ENCODE measurements at regions not wholly inside any gene's neighbourhood (a gene's known extent, or its start where the extent isn't known, plus 50 kb on each side); places are given as distances from the start of the nearest gene placed in this dataset.

- Histone ChIP-seq H3K36me3 (ENCODE audit: control insufficient read depth in 2 of 2, insufficient read depth in 2 of 2, low read length in 2 of 2) (no peaks in the 10 kb centered on the region), H3K4me3 (ENCODE audit: low read length in 2 of 2) (no peak overlapping the region), H3K9me3 (ENCODE audit: control insufficient read depth in 2 of 2, low read length in 2 of 2) (no peaks in the 10 kb centered on the region), H3K9ac (ENCODE audit: low read depth in 1 of 2, low read length in 2 of 2) (no peak overlapping the region), H3K4me1 (ENCODE audit: control insufficient read depth in 2 of 2, insufficient read depth in 2 of 2, low read length in 2 of 2) (no peaks in the 10 kb centered on the region), H3K27me3 (ENCODE audit: control insufficient read depth in 2 of 2, insufficient read depth in 2 of 2, low read length in 2 of 2) (no peaks in the 10 kb centered on the region), H3K27ac (ENCODE audit: low read depth in 2 of 2, low read length in 2 of 2) (peak overlapping the region in 1 of 2 donors; percentile 73)
These were observed 68.4 kb upstream of the CCN2 start for GRCh38 chr6:132019586-132019985.

GRCh38 chr6:132017942-132018341 lies 66.8 kb upstream of the CCN2 start:
- Histone ChIP-seq H3K36me3 (ENCODE audit: control insufficient read depth in 2 of 2, insufficient read depth in 2 of 2, low read length in 2 of 2) (no peaks in the 10 kb centered on the region), H3K27ac (ENCODE audit: low read depth in 2 of 2, low read length in 2 of 2) (no peak overlapping the region), H3K9ac (ENCODE audit: low read depth in 1 of 2, low read length in 2 of 2) (no peak overlapping the region), H3K9me3 (ENCODE audit: control insufficient read depth in 2 of 2, low read length in 2 of 2) (no peaks in the 10 kb centered on the region), H3K27me3 (ENCODE audit: control insufficient read depth in 2 of 2, insufficient read depth in 2 of 2, low read length in 2 of 2) (no peaks in the 10 kb centered on the region), H3K4me3 (ENCODE audit: low read length in 2 of 2) (no peak overlapping the region), H3K4me1 (ENCODE audit: control insufficient read depth in 2 of 2, insufficient read depth in 2 of 2, low read length in 2 of 2) (no peaks in the 10 kb centered on the region)

GRCh38 chr6:132016396-132016795 lies 65.2 kb upstream of the CCN2 start:
- Histone ChIP-seq H3K9ac (ENCODE audit: low read depth in 1 of 2, low read length in 2 of 2) (no peak overlapping the region), H3K4me3 (ENCODE audit: low read length in 2 of 2) (no peak overlapping the region), H3K9me3 (ENCODE audit: control insufficient read depth in 2 of 2, low read length in 2 of 2) (no peaks in the 10 kb centered on the region), H3K36me3 (ENCODE audit: control insufficient read depth in 2 of 2, insufficient read depth in 2 of 2, low read length in 2 of 2) (no peaks in the 10 kb centered on the region), H3K27ac (ENCODE audit: low read depth in 2 of 2, low read length in 2 of 2) (no peak overlapping the region), H3K4me1 (ENCODE audit: control insufficient read depth in 2 of 2, insufficient read depth in 2 of 2, low read length in 2 of 2) (no peaks in the 10 kb centered on the region), H3K27me3 (ENCODE audit: control insufficient read depth in 2 of 2, insufficient read depth in 2 of 2, low read length in 2 of 2) (no peaks in the 10 kb centered on the region)

GRCh38 chr6:132011582-132011981 lies 60.4 kb upstream of the CCN2 start:
- H3K27ac ChIP-seq (ENCODE audit: low read depth in 2 of 2, low read length in 2 of 2) = no peak overlapping the region
- H3K27me3 ChIP-seq (ENCODE audit: control insufficient read depth in 2 of 2, insufficient read depth in 2 of 2, low read length in 2 of 2) = no peaks in the 10 kb centered on the region
- no peak overlapping the region for H3K4me3 ChIP-seq (ENCODE audit: low read length in 2 of 2)

GRCh38 chr6:132009175-132009574 lies 58.0 kb upstream of the CCN2 start:
- peaks cover 0 to 10% of the 10 kb centered on the region in 2 donors for H3K4me1 ChIP-seq (ENCODE audit: control insufficient read depth in 2 of 2, insufficient read depth in 2 of 2, low read length in 2 of 2)
- no peak overlapping the region for H3K27ac ChIP-seq (ENCODE audit: low read depth in 2 of 2, low read length in 2 of 2)
- no peaks in the 10 kb centered on the region for H3K9me3 ChIP-seq (ENCODE audit: control insufficient read depth in 2 of 2, low read length in 2 of 2)
- no peak overlapping the region for H3K4me3 ChIP-seq (ENCODE audit: low read length in 2 of 2)
- no peaks in the 10 kb centered on the region for H3K27me3 ChIP-seq (ENCODE audit: control insufficient read depth in 2 of 2, insufficient read depth in 2 of 2, low read length in 2 of 2)
- no peak overlapping the region for H3K9ac ChIP-seq (ENCODE audit: low read depth in 1 of 2, low read length in 2 of 2)
- H3K36me3 ChIP-seq (ENCODE audit: control insufficient read depth in 2 of 2, insufficient read depth in 2 of 2, low read length in 2 of 2) = no peaks in the 10 kb centered on the region

More at GRCh38 chr6:132011582-132011981, 60.4 kb upstream of the CCN2 start:
- H3K9ac ChIP-seq (ENCODE audit: low read depth in 1 of 2, low read length in 2 of 2) = no peak overlapping the region
- no peaks in the 10 kb centered on the region for H3K4me1 ChIP-seq (ENCODE audit: control insufficient read depth in 2 of 2, insufficient read depth in 2 of 2, low read length in 2 of 2)
- H3K9me3 ChIP-seq (ENCODE audit: control insufficient read depth in 2 of 2, low read length in 2 of 2) = no peaks in the 10 kb centered on the region
- no peaks in the 10 kb centered on the region for H3K36me3 ChIP-seq (ENCODE audit: control insufficient read depth in 2 of 2, insufficient read depth in 2 of 2, low read length in 2 of 2)

GRCh38 chr6:132007474-132008190 lies 56.5 kb upstream of the CCN2 start:
- Histone ChIP-seq H3K36me3 (ENCODE audit: control insufficient read depth in 2 of 2, insufficient read depth in 2 of 2, low read length in 2 of 2) (no peaks in the 10 kb centered on the region), H3K9me3 (ENCODE audit: control insufficient read depth in 2 of 2, low read length in 2 of 2) (peaks cover 5 to 7% of the 10 kb centered on the region in 2 donors), H3K9ac (ENCODE audit: low read depth in 1 of 2, low read length in 2 of 2) (no peak overlapping the region), H3K27me3 (ENCODE audit: control insufficient read depth in 2 of 2, insufficient read depth in 2 of 2, low read length in 2 of 2) (no peaks in the 10 kb centered on the region), H3K4me3 (ENCODE audit: low read length in 2 of 2) (no peak overlapping the region), H3K27ac (ENCODE audit: low read depth in 2 of 2, low read length in 2 of 2) (no peak overlapping the region), H3K4me1 (ENCODE audit: control insufficient read depth in 2 of 2, insufficient read depth in 2 of 2, low read length in 2 of 2) (peaks cover 0 to 10% of the 10 kb centered on the region in 2 donors)

GRCh38 chr6:132005178-132005577 lies 54.0 kb upstream of the CCN2 start:
- no peaks in the 10 kb centered on the region for H3K27me3 ChIP-seq (ENCODE audit: control insufficient read depth in 2 of 2, insufficient read depth in 2 of 2, low read length in 2 of 2)
- H3K4me3 ChIP-seq (ENCODE audit: low read length in 2 of 2) = peak overlapping the region; percentile 20 to 37
- H3K27ac ChIP-seq (ENCODE audit: low read depth in 2 of 2, low read length in 2 of 2) = peak overlapping the region; percentile 61 to 75
- peaks cover 0 to 10% of the 10 kb centered on the region in 2 donors for H3K4me1 ChIP-seq (ENCODE audit: control insufficient read depth in 2 of 2, insufficient read depth in 2 of 2, low read length in 2 of 2)
- peaks cover 5 to 7% of the 10 kb centered on the region in 2 donors for H3K9me3 ChIP-seq (ENCODE audit: control insufficient read depth in 2 of 2, low read length in 2 of 2)
- no peaks in the 10 kb centered on the region for H3K36me3 ChIP-seq (ENCODE audit: control insufficient read depth in 2 of 2, insufficient read depth in 2 of 2, low read length in 2 of 2)
- no peak overlapping the region for H3K9ac ChIP-seq (ENCODE audit: low read depth in 1 of 2, low read length in 2 of 2)

GRCh38 chr6:132004668-132005067 lies 53.5 kb upstream of the CCN2 start:
- no peaks in the 10 kb centered on the region for H3K27me3 ChIP-seq (ENCODE audit: control insufficient read depth in 2 of 2, insufficient read depth in 2 of 2, low read length in 2 of 2)
- no peaks in the 10 kb centered on the region for H3K36me3 ChIP-seq (ENCODE audit: control insufficient read depth in 2 of 2, insufficient read depth in 2 of 2, low read length in 2 of 2)
- peak overlapping the region in 1 of 2 donors; percentile 60 for H3K27ac ChIP-seq (ENCODE audit: low read depth in 2 of 2, low read length in 2 of 2)
- no peak overlapping the region for H3K9ac ChIP-seq (ENCODE audit: low read depth in 1 of 2, low read length in 2 of 2)
- no peak overlapping the region for H3K4me3 ChIP-seq (ENCODE audit: low read length in 2 of 2)
- peaks cover 5 to 7% of the 10 kb centered on the region in 2 donors for H3K9me3 ChIP-seq (ENCODE audit: control insufficient read depth in 2 of 2, low read length in 2 of 2)
- peaks cover 0 to 10% of the 10 kb centered on the region in 2 donors for H3K4me1 ChIP-seq (ENCODE audit: control insufficient read depth in 2 of 2, insufficient read depth in 2 of 2, low read length in 2 of 2)

- H3K9ac ChIP-seq (ENCODE audit: low read depth in 1 of 2, low read length in 2 of 2) = no peak overlapping the region
These were observed 52.5 kb upstream of the CCN2 start for GRCh38 chr6:132003516-132004178.

More at GRCh38 chr6:132003516-132004178, 52.5 kb upstream of the CCN2 start:
- Histone ChIP-seq H3K4me1 (ENCODE audit: control insufficient read depth in 2 of 2, insufficient read depth in 2 of 2, low read length in 2 of 2) (peaks cover 7 to 10% of the 10 kb centered on the region in 2 donors), H3K9me3 (ENCODE audit: control insufficient read depth in 2 of 2, low read length in 2 of 2) (peaks cover 5 to 7% of the 10 kb centered on the region in 2 donors), H3K4me3 (ENCODE audit: low read length in 2 of 2) (no peak overlapping the region), H3K36me3 (ENCODE audit: control insufficient read depth in 2 of 2, insufficient read depth in 2 of 2, low read length in 2 of 2) (no peaks in the 10 kb centered on the region), H3K27ac (ENCODE audit: low read depth in 2 of 2, low read length in 2 of 2) (no peak overlapping the region), H3K27me3 (ENCODE audit: control insufficient read depth in 2 of 2, insufficient read depth in 2 of 2, low read length in 2 of 2) (no peaks in the 10 kb centered on the region)

Measured in mucosa of rectum (tissue), 2 donors.